HTR-8/SVneo (cell line): ENCODE measurements at regions not wholly inside any gene's neighbourhood (a gene's known extent, or its start where the extent isn't known, plus 50 kb on each side); places are given as distances from the start of the nearest gene placed in this dataset.

Source experiments
- DNase-seq: peaks from one replicate; pipeline ENCODE4 v3.0.0; 2011; ENCODE audit warnings: low spot score, mixed read lengths; ENCODE audit not compliant: insufficient read length
- FAIRE-seq: peaks from 2 replicates; lab custom pipeline; 2011; peaks lifted over from hg19 to GRCh38; lab: Jason Lieb, UNC

GRCh38 chr4:183843248-183843671 lies 61.8 kb upstream of the STOX2 start:
- no peak for DNase-seq
- FAIRE-seq = no peak

GRCh38 chr4:183846951-183847350 lies 58.2 kb upstream of the STOX2 start:
- DNase-seq = no peak
- no peak for FAIRE-seq

- FAIRE-seq = no peak
- no peak for DNase-seq
Measured at GRCh38 chr4:183848805-183849204, 56.3 kb upstream of the STOX2 start.

- DNase-seq (no peak), FAIRE-seq (no peak)
Measured at GRCh38 chr4:183852910-183853547, 52.1 kb upstream of the STOX2 start.

GRCh38 chr4:183853548-183853940 lies 51.6 kb upstream of the STOX2 start:
- FAIRE-seq (no peak), DNase-seq (no peak)
